HepG2 (cell line): ENCODE measurements at regions not wholly inside any gene's neighbourhood (a gene's known extent, or its start where the extent isn't known, plus 50 kb on each side); places are given as distances from the start of the nearest gene placed in this dataset.

Experiments
- ATAC-seq: fragments of 200-7000 bp; cut with Tn5 transposase; 3 replicates; pipeline ENCODE4 v1.9.1; 2020; ENCODE audit warnings: mild to moderate bottlenecking, moderate library complexity
- BruUV-seq: library from RNA; stranded (reverse); fragments of 400-500 nt; replicated peaks from 2 replicates; lab custom pipeline; 2021; lab: Mats Ljungman, UMichigan
- CTCF ChIA-PET: fragments of 300-600 bp; formaldehyde crosslinking; extraction: SDS; loops from one replicate; lab custom pipeline; 2021; ENCODE audit warnings: low total read pairs, inconsistent platforms, low intra/inter-chr PET ratio; lab: Yijun Ruan, JAX
- POLR2A ChIA-PET: fragments of 350-600 bp; sonication (Branson Sonifier 250); formaldehyde crosslinking; loops from one replicate; lab custom pipeline; 2020; ENCODE audit warnings: antibody characterized with exemption, inconsistent platforms; lab: Yijun Ruan, JAX
- DNase-seq: peaks from one replicate; pipeline ENCODE4 v3.0.0-alpha.2; 2015; ENCODE audit warnings: low spot score
- FAIRE-seq: peaks from 3 replicates; lab custom pipeline; 2011; peaks lifted over from hg19 to GRCh38; lab: Jason Lieb, UNC
- H2AFZ ChIP-seq: one replicate; pipeline ENCODE4 v1.6.1; 2011; ENCODE audit warnings: low read length, inconsistent platforms
- H3K27ac ChIP-seq: fragments of 300-600 bp; 3 replicates; pipeline ENCODE4 v1.8.0; 2011; ENCODE audit warnings: mixed run types, mild to moderate bottlenecking, mixed read lengths, low read length, inconsistent platforms; ENCODE audit not compliant: insufficient read depth; ENCODE audit errors: extremely low read length
- H3K27me3 ChIP-seq, 2 experiments: fragments of 200-600 bp in 1 of 2; 2 replicates in 1 of 2; 3 replicates in 1 of 2; pipeline versions ENCODE4 v1.6.0 to v1.8.0; 2011; ENCODE audit warnings: low read length in 2 of 2, mild to moderate bottlenecking in 2 of 2, moderate library complexity in 2 of 2, inconsistent platforms in 1 of 2; ENCODE audit not compliant: insufficient read depth in 2 of 2, control insufficient read depth in 1 of 2
- H3K36me3 ChIP-seq, 2 experiments: fragments of 200-600 bp in 1 of 2; replicated peaks in 1 of 2; 2 replicates in 1 of 2; 3 replicates in 1 of 2; pipeline versions ENCODE4 v1.5.1 to v1.8.0; 2011; ENCODE audit warnings: low read length in 2 of 2, inconsistent platforms in 1 of 2; ENCODE audit not compliant: insufficient read depth in 2 of 2, control insufficient read depth in 1 of 2
- H3K4me1 ChIP-seq: 2 replicates; pipeline ENCODE4 v1.5.1; 2012; ENCODE audit warnings: low read length, inconsistent platforms; ENCODE audit not compliant: insufficient read depth
- H3K4me2 ChIP-seq: 2 replicates; pipeline ENCODE4 v1.6.0; 2011; ENCODE audit warnings: low read depth, low read length, inconsistent platforms
- H3K4me3 ChIP-seq, 3 experiments: fragments of 200-600 bp in 1 of 3; sonication (generic), shearing (Covaris generic) in 1 of 3; replicated peaks in 1 of 3; 2 replicates each; pipeline ENCODE4 v1.5.1; 2011 to 2016; ENCODE audit warnings: low read length in 3 of 3, inconsistent platforms in 2 of 3, low read depth in 2 of 3, mild to moderate bottlenecking in 2 of 3, control low read depth in 1 of 3, mixed read lengths in 1 of 3; ENCODE audit not compliant: insufficient read depth in 1 of 3
- H3K79me2 ChIP-seq: one replicate; pipeline ENCODE4 v1.6.1; 2011; ENCODE audit warnings: low read length, inconsistent platforms; ENCODE audit not compliant: insufficient read depth
- H3K9ac ChIP-seq: 2 replicates; pipeline ENCODE4 v1.6.0; 2011; ENCODE audit warnings: mild to moderate bottlenecking, low read depth, low read length, inconsistent platforms; ENCODE audit not compliant: insufficient read depth
- H3K9me3 ChIP-seq: 2 replicates; pipeline ENCODE4 v1.5.1; 2012; ENCODE audit warnings: mild to moderate bottlenecking, low read length
- H4K20me1 ChIP-seq: 2 replicates; pipeline ENCODE4 v1.6.0; 2011; ENCODE audit warnings: inconsistent platforms, mild to moderate bottlenecking, low read length, moderate library complexity; ENCODE audit not compliant: insufficient read depth
- BCL6 ChIP-seq: IDR thresholded peaks from 2 replicates; pipeline ENCODE4 v1.6.1; 2016; ENCODE audit warnings: missing genetic modification reagents, missing compliant biosample characterization
- DRAP1 ChIP-seq: IDR thresholded peaks from 2 replicates; pipeline ENCODE4 v1.6.1; 2016; ENCODE audit warnings: missing genetic modification reagents, missing compliant biosample characterization
- GRHL1 ChIP-seq: sonication (generic); formaldehyde crosslinking; conservative IDR thresholded peaks from 2 replicates; pipeline ENCODE4 v1.8.0; 2022; ENCODE audit warnings: missing genetic modification reagents
- HNRNPH1 ChIP-seq: fragments of 200-400 bp; formaldehyde crosslinking; optimal IDR thresholded peaks from 2 replicates; pipeline ENCODE3; 2017; ENCODE audit warnings: mild to moderate bottlenecking, low read depth, low read length
- MTERF4 ChIP-seq: sonication (generic); formaldehyde crosslinking; IDR thresholded peaks from 2 replicates; pipeline ENCODE4 v1.8.0; 2023; ENCODE audit warnings: mild to moderate bottlenecking, missing genetic modification reagents
- PBX2 ChIP-seq: IDR thresholded peaks from 2 replicates; pipeline ENCODE4 v1.6.1; 2016; ENCODE audit warnings: control low read depth
- ZBTB38 ChIP-seq: sonication (generic); formaldehyde crosslinking; IDR thresholded peaks from 2 replicates; pipeline ENCODE4 v1.5.1; 2020; ENCODE audit warnings: mild to moderate bottlenecking, missing genetic modification reagents
- WGBS: methylation state at CpG from one replicate; pipeline ENCODE4 v1.1.6; 2017; ENCODE audit warnings: low lambda C conversion rate; 5-methylcytosine and 5-hydroxymethylcytosine counted together
- in situ Hi-C: cut with HindIII; loops from 2 replicates; pipeline ENCODE4 v1.10.0; 2017; ENCODE audit warnings: low pct_unique_long_range_greater_than_20kb; ENCODE audit not compliant: extremely low pct_ligation_motif_present
- intact Hi-C: fragments of 100-400 bp; cut with micrococcal nuclease; formaldehyde crosslinking; loops from one replicate; pipeline ENCODE4 v1.10.0; 2022; ENCODE audit not compliant: unreplicated experiment

GRCh38 chr2:8203364-8203763 lies 478.5 kb upstream of the ID2 start:
- Histone ChIP-seq H3K4me3 (no peak overlapping the region), H3K27ac (no peak overlapping the region), H4K20me1 (no peaks in the 10 kb centered on the region), H3K4me2 (no peak overlapping the region), H2AFZ (no peak overlapping the region), H3K27me3 (peaks cover 0 to 31% of the 10 kb centered on the region in 2 experiments; a peak in 2 of 5 replicates), H3K9me3 (no peaks in the 10 kb centered on the region), H3K36me3 (no peaks in the 10 kb centered on the region), H3K9ac (no peak overlapping the region), H3K4me1 (no peaks in the 10 kb centered on the region), H3K79me2 (no peaks in the 10 kb centered on the region)
- ATAC-seq: no peak
- POLR2A ChIA-PET: no interaction called here
- DNase-seq: no peak
- intact Hi-C loops: no loop called here
- in situ Hi-C loops: no loop called here
- WGBS: 78% methylated on average over 18 of the region's 18 CpGs
- no peak for FAIRE-seq
- CTCF ChIA-PET: no interaction called here
- BruUV-seq: no TSS peak
- TF ChIP-seq MTERF4 (CRISPR knock-in tag) (no peak), PBX2 (CRISPR knock-in tag) (no peak), BCL6 (CRISPR knock-in tag) (no peak), HNRNPH1 (no peak), ZBTB38 (CRISPR knock-in tag) (no peak), DRAP1 (CRISPR knock-in tag) (no peak), GRHL1 (no peak)
